HG03025 (cell line): ENCODE measurements at regions not wholly inside any gene's neighbourhood (a gene's known extent, or its start where the extent isn't known, plus 50 kb on each side); places are given as distances from the start of the nearest gene placed in this dataset.
"Not testable (repeated sequence)": the region's sequence is repeated elsewhere in the genome, so short reads cannot be mapped to it uniquely, and the experiment has no call there.

Experiments used
- ATAC-seq: cut with Tn5 transposase; IDR thresholded peaks from one replicate; pipeline ENCODE4 v1.9.1; 2021; ENCODE audit warnings: mild to moderate bottlenecking, moderate library complexity; ENCODE audit not compliant: unreplicated experiment, low FRiP score

- ATAC-seq: no peak
Measured at GRCh38 chr5:63029891-63030290, 451.3 kb downstream of the LRRC70 start.

GRCh38 chr5:63025679-63026078 is 447.1 kb downstream of the LRRC70 start:
- no peak for ATAC-seq

- no peak for ATAC-seq
Measured at GRCh38 chr5:63022403-63022802, 443.8 kb downstream of the LRRC70 start.

- ATAC-seq: no peak
Measured at GRCh38 chr5:63011158-63011557, 432.5 kb downstream of the LRRC70 start.

GRCh38 chr5:63008195-63008594 is 429.6 kb downstream of the LRRC70 start:
- ATAC-seq: no peak

- not testable (repeated sequence) for ATAC-seq
Measured at GRCh38 chr5:62994842-62995241, 416.2 kb downstream of the LRRC70 start.

GRCh38 chr5:62985749-62986148 is 407.1 kb downstream of the LRRC70 start:
- ATAC-seq: no peak

- ATAC-seq: no peak
Measured at GRCh38 chr5:62982348-62982747, 403.7 kb downstream of the LRRC70 start.

- ATAC-seq: no peak
Measured at GRCh38 chr5:62980884-62981283, 402.3 kb downstream of the LRRC70 start.

- no peak for ATAC-seq
Measured at GRCh38 chr5:62979472-62979871, 400.9 kb downstream of the LRRC70 start.

GRCh38 chr5:62977661-62978060 is 399.0 kb downstream of the LRRC70 start:
- ATAC-seq: no peak

GRCh38 chr5:62974623-62975022 is 396.0 kb downstream of the LRRC70 start:
- ATAC-seq: no peak

GRCh38 chr5:62969409-62970120 is 390.9 kb downstream of the LRRC70 start:
- ATAC-seq: no peak

GRCh38 chr5:62964428-62964827 is 385.8 kb downstream of the LRRC70 start:
- no peak for ATAC-seq

- ATAC-seq: no peak
Measured at GRCh38 chr5:62960781-62961180, 382.2 kb downstream of the LRRC70 start.

- ATAC-seq: no peak
Measured at GRCh38 chr5:62956597-62956996, 378.0 kb downstream of the LRRC70 start.

GRCh38 chr5:62954578-62954977 is 376.0 kb downstream of the LRRC70 start:
- no peak for ATAC-seq

GRCh38 chr5:62948301-62948700 is 369.7 kb downstream of the LRRC70 start:
- ATAC-seq: no peak

- no peak for ATAC-seq
Measured at GRCh38 chr5:62942384-62942783, 363.8 kb downstream of the LRRC70 start.

GRCh38 chr5:62938927-62939326 is 360.3 kb downstream of the LRRC70 start:
- no peak for ATAC-seq

GRCh38 chr5:62937661-62938558 is 359.3 kb downstream of the LRRC70 start:
- no peak for ATAC-seq

GRCh38 chr5:62935660-62936059 is 357.0 kb downstream of the LRRC70 start:
- ATAC-seq: no peak
